ENCODE measurements at regions not wholly inside any gene's neighbourhood (a gene's known extent, or its start where the extent isn't known, plus 50 kb on each side); places are given as distances from the start of the nearest gene placed in this dataset.

DNA sequence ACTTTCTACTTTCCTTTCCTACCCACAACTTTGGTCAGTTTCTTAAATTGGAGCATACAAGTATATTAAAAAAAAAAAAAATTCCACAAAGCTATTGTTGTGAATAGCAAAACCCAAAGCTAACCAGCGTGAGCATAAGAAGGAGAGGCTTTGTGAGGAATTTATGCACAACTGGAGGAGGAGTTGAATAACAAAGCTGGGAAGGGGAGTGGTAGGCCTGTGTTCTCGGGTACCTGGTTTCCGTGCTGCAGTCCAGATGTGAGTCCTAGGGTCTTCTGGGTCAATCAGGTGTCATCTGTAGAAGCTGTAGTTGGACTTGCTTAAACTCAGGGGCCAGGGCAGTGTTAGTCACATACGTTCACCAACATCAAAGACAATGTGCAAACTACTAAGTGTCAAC lies 422.5 kb upstream of the SGCG start:
- TF ChIP-seq, protein P1, sequence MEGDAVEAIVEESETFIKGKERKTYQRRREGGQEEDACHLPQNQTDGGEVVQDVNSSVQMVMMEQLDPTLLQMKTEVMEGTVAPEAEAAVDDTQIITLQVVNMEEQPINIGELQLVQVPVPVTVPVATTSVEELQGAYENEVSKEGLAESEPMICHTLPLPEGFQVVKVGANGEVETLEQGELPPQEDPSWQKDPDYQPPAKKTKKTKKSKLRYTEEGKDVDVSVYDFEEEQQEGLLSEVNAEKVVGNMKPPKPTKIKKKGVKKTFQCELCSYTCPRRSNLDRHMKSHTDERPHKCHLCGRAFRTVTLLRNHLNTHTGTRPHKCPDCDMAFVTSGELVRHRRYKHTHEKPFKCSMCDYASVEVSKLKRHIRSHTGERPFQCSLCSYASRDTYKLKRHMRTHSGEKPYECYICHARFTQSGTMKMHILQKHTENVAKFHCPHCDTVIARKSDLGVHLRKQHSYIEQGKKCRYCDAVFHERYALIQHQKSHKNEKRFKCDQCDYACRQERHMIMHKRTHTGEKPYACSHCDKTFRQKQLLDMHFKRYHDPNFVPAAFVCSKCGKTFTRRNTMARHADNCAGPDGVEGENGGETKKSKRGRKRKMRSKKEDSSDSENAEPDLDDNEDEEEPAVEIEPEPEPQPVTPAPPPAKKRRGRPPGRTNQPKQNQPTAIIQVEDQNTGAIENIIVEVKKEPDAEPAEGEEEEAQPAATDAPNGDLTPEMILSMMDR (IDR thresholded peaks at IDR 0.05; ENCODE audit: insufficient read depth, low read depth, low read length): no peak
- TF ChIP-seq EZH2 (IDR thresholded peaks at IDR 0.05; ENCODE audit: insufficient read depth, low read length): no peak
